GM06990 (cell line): ENCODE measurements at regions not wholly inside any gene's neighbourhood (a gene's known extent, or its start where the extent isn't known, plus 50 kb on each side); places are given as distances from the start of the nearest gene placed in this dataset.

Source experiments
- DNase-seq: peaks from one replicate; pipeline ENCODE4 v3.0.0-alpha.2; 2011; ENCODE audit not compliant: insufficient read length; ENCODE audit errors: extremely low read depth
- H3K27me3 ChIP-seq: replicated peaks from 2 replicates; pipeline ENCODE4 v1.6.0; 2011; ENCODE audit warnings: low read length; ENCODE audit not compliant: control insufficient read depth, insufficient read depth
- H3K36me3 ChIP-seq: 2 replicates; pipeline ENCODE4 v1.5.1; 2011; ENCODE audit warnings: low read length; ENCODE audit not compliant: control insufficient read depth, insufficient read depth
- H3K4me3 ChIP-seq: replicated peaks from 2 replicates; pipeline ENCODE4 v1.5.1; 2011; ENCODE audit warnings: low read depth, mild to moderate bottlenecking, control low read depth, low read length
- CTCF ChIP-seq: IDR thresholded peaks from 2 replicates; pipeline ENCODE4 v1.5.1; 2011; ENCODE audit warnings: low read length, control low read depth, mild to moderate bottlenecking, inconsistent platforms; ENCODE audit not compliant: insufficient read depth, poor library complexity, severe bottlenecking

- TF ChIP-seq CTCF = no peak
- Histone ChIP-seq H3K4me3 (no peak overlapping the region), H3K36me3 (no peaks in the 10 kb centered on the region), H3K27me3 (no peaks in the 10 kb centered on the region; the same call in 1 of the 2 replicates)
- DNase-seq = no peak
Measured at GRCh38 chr3:69542805-69543429, 157.0 kb upstream of the FRMD4B start.

GRCh38 chr3:69542089-69542804, 156.4 kb upstream of the FRMD4B start:
- no peaks in the 10 kb centered on the region; the same call in 1 of the 2 replicates for H3K27me3 ChIP-seq
- no peaks in the 10 kb centered on the region for H3K36me3 ChIP-seq
- H3K4me3 ChIP-seq = no peak overlapping the region
- no peak for TF ChIP-seq CTCF
- DNase-seq = no peak

- TF ChIP-seq CTCF = no peak
- peak; percentile 29 for DNase-seq
- H3K36me3 ChIP-seq = no peaks in the 10 kb centered on the region
- no peak overlapping the region for H3K4me3 ChIP-seq
- no peaks in the 10 kb centered on the region; the same call in 1 of the 2 replicates for H3K27me3 ChIP-seq
Measured at GRCh38 chr3:69541711-69542088, 155.8 kb upstream of the FRMD4B start.

- Histone ChIP-seq H3K36me3 (no peaks in the 10 kb centered on the region), H3K4me3 (no peak overlapping the region), H3K27me3 (no peaks in the 10 kb centered on the region; the same call in 1 of the 2 replicates)
- TF ChIP-seq CTCF = no peak
- DNase-seq = no peak
Measured at GRCh38 chr3:69540706-69541581, 155.1 kb upstream of the FRMD4B start.

GRCh38 chr3:69539134-69539533, 153.2 kb upstream of the FRMD4B start:
- no peak for DNase-seq
- Histone ChIP-seq H3K36me3 (no peaks in the 10 kb centered on the region), H3K4me3 (no peak overlapping the region), H3K27me3 (no peaks in the 10 kb centered on the region; the same call in 1 of the 2 replicates)
- no peak for TF ChIP-seq CTCF
